WTC11 (cell line): ENCODE measurements at regions not wholly inside any gene's neighbourhood (a gene's known extent, or its start where the extent isn't known, plus 50 kb on each side); places are given as distances from the start of the nearest gene placed in this dataset.
A peak's percentile ranks its signal among the peaks of the same experiment; 100 is the strongest.

Experiments
- ATAC-seq: fragments of 200-7000 bp; cut with Tn5 transposase; 2 replicates; pipeline ENCODE4 v1.10.0; 2021; ENCODE audit warnings: mild to moderate bottlenecking, moderate library complexity
- CTCF ChIA-PET: fragments of 300-600 bp; sonication (Branson Sonifier 250); formaldehyde crosslinking; loops from one replicate; lab custom pipeline; 2021; ENCODE audit warnings: antibody characterized with exemption; lab: Charles Lee
- POLR2A ChIA-PET: fragments of 350-600 bp; sonication (Branson Sonifier 250); formaldehyde crosslinking; loops from one replicate; lab custom pipeline; 2021; ENCODE audit warnings: antibody characterized with exemption; lab: Charles Lee
- DNase-seq: peaks from one replicate; pipeline ENCODE4 v3.0.0; 2021; ENCODE audit warnings: low spot score
- H3K27ac Mint-ChIP-seq: 2 replicates; pipeline ENCODE4 v1.8.0; 2021; ENCODE audit warnings: mixed read lengths
- H3K27me3 Mint-ChIP-seq: 2 replicates; pipeline ENCODE4 v1.8.0; 2021; ENCODE audit warnings: low read depth, mild to moderate bottlenecking, moderate library complexity, mixed read lengths
- H3K36me3 Mint-ChIP-seq: 2 replicates; pipeline ENCODE4 v1.8.0; 2021; ENCODE audit warnings: mixed read lengths
- H3K4me1 Mint-ChIP-seq: 2 replicates; pipeline ENCODE4 v1.8.0; 2022; ENCODE audit warnings: mixed read lengths
- H3K4me3 Mint-ChIP-seq: 2 replicates; pipeline ENCODE4 v1.8.0; 2021; ENCODE audit warnings: mild to moderate bottlenecking, moderate library complexity, mixed read lengths
- H3K9me3 Mint-ChIP-seq: 2 replicates; pipeline ENCODE4 v1.8.0; 2021; ENCODE audit warnings: mixed read lengths
- AR ChIP-seq: fragments of 250-450 bp; sonication (Bioruptor Pico); IDR thresholded peaks from 2 replicates; pipeline ENCODE4 v1.9.0; 2021; ENCODE audit warnings: mild to moderate bottlenecking
- CREB1 ChIP-seq: sonication (generic); formaldehyde crosslinking; IDR thresholded peaks from 2 replicates; pipeline ENCODE4 v1.8.0; 2023; ENCODE audit warnings: mild to moderate bottlenecking, missing genetic modification reagents
- E2F5 ChIP-seq: sonication (generic); formaldehyde crosslinking; IDR thresholded peaks from 2 replicates; pipeline ENCODE4 v1.8.1; 2022; ENCODE audit warnings: mild to moderate bottlenecking, moderate library complexity, missing genetic modification reagents
- JUN ChIP-seq: sonication (generic); formaldehyde crosslinking; IDR thresholded peaks from 2 replicates; pipeline ENCODE4 v1.8.0; 2023; ENCODE audit warnings: mild to moderate bottlenecking, missing genetic modification reagents
- NFATC4 ChIP-seq: fragments of 250-450 bp; sonication (Bioruptor Pico); IDR thresholded peaks from 2 replicates; pipeline ENCODE4 v1.9.0; 2021; ENCODE audit warnings: mild to moderate bottlenecking
- NFYB ChIP-seq: sonication (generic); formaldehyde crosslinking; conservative IDR thresholded peaks from 2 replicates; pipeline ENCODE4 v1.8.0; 2022; ENCODE audit warnings: low read depth, missing genetic modification reagents
- RELA ChIP-seq: sonication (generic); formaldehyde crosslinking; IDR thresholded peaks from 2 replicates; pipeline ENCODE4 v1.8.1; 2022; ENCODE audit warnings: missing genetic modification reagents, mild to moderate bottlenecking, borderline replicate concordance
- RORB ChIP-seq: fragments of 250-450 bp; sonication (Bioruptor Pico); IDR thresholded peaks from 2 replicates; pipeline ENCODE4 v1.9.0; 2021; ENCODE audit warnings: mild to moderate bottlenecking
- ZNF138 ChIP-seq: sonication (generic); formaldehyde crosslinking; conservative IDR thresholded peaks from 2 replicates; pipeline ENCODE4 v1.8.1; 2022; ENCODE audit warnings: mild to moderate bottlenecking, moderate library complexity, missing genetic modification reagents
- ZNF317 ChIP-seq: sonication (generic); formaldehyde crosslinking; IDR thresholded peaks from 2 replicates; pipeline ENCODE4 v1.8.1; 2023; ENCODE audit warnings: low read depth, mild to moderate bottlenecking, moderate library complexity, missing genetic modification reagents, borderline replicate concordance
- ZNF416 ChIP-seq: fragments of 250-450 bp; sonication (Bioruptor Pico); IDR thresholded peaks from 2 replicates; pipeline ENCODE4 v1.9.0; 2021; ENCODE audit warnings: mild to moderate bottlenecking, inconsistent platforms
- ZNF671 ChIP-seq: fragments of 250-450 bp; sonication (Bioruptor Pico); IDR thresholded peaks from 2 replicates; pipeline ENCODE4 v1.8.0; 2021; ENCODE audit warnings: mild to moderate bottlenecking
- TF ChIP-seq, protein P1 (sequence below): sonication (generic); formaldehyde crosslinking; IDR thresholded peaks from 2 replicates; pipeline ENCODE4 v1.8.0; 2022; ENCODE audit warnings: mild to moderate bottlenecking, missing genetic modification reagents
- TF ChIP-seq, protein P2 (sequence below): sonication (generic); formaldehyde crosslinking; IDR thresholded peaks from 2 replicates; pipeline ENCODE4 v1.8.0; 2023; ENCODE audit warnings: missing genetic modification reagents
- TF ChIP-seq, protein P3 (sequence below): sonication (generic); formaldehyde crosslinking; IDR thresholded peaks from 2 replicates; pipeline ENCODE4 v1.8.0; 2023; ENCODE audit warnings: missing genetic modification reagents, mild to moderate bottlenecking, borderline replicate concordance
- TF ChIP-seq, protein P4 (sequence below): sonication (generic); formaldehyde crosslinking; IDR thresholded peaks from 2 replicates; pipeline ENCODE4 v1.8.0; 2022; ENCODE audit warnings: mild to moderate bottlenecking, missing genetic modification reagents

DNA sequence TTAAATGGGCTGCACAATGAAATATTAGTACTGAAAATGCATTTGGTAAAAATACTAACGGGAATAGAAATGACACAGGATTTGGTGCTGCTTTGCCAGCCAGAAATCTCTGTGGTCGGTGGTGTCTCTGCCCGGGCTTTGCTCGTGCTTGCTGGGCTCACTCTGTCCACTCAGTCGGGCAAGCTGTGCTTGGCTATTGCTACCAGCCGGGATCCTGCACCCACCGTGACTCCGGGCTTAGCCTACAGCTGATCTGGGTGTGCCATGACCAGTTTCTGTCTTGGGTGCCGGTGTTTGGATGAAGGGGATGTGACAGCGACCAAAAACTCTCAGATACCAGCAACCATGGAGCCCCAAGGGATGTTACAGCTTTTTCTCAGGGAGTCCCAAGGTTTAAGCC lies 487.7 kb downstream of the TECRL start (continued):
- TF ChIP-seq E2F5 (CRISPR knock-in tag) (no peak), ZNF317 (no peak), CREB1 (CRISPR knock-in tag) (no peak), NFYB (CRISPR knock-in tag) (no peak), RELA (no peak), AR (CRISPR knock-in tag) (no peak), ZNF138 (CRISPR knock-in tag) (no peak), ZNF671 (CRISPR knock-in tag) (no peak), NFATC4 (CRISPR knock-in tag) (no peak)
- TF ChIP-seq, protein P1, sequence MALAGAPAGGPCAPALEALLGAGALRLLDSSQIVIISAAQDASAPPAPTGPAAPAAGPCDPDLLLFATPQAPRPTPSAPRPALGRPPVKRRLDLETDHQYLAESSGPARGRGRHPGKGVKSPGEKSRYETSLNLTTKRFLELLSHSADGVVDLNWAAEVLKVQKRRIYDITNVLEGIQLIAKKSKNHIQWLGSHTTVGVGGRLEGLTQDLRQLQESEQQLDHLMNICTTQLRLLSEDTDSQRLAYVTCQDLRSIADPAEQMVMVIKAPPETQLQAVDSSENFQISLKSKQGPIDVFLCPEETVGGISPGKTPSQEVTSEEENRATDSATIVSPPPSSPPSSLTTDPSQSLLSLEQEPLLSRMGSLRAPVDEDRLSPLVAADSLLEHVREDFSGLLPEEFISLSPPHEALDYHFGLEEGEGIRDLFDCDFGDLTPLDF (CRISPR knock-in tag): no peak
- TF ChIP-seq, protein P2, sequence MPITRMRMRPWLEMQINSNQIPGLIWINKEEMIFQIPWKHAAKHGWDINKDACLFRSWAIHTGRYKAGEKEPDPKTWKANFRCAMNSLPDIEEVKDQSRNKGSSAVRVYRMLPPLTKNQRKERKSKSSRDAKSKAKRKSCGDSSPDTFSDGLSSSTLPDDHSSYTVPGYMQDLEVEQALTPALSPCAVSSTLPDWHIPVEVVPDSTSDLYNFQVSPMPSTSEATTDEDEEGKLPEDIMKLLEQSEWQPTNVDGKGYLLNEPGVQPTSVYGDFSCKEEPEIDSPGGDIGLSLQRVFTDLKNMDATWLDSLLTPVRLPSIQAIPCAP (CRISPR knock-in tag): no peak
- TF ChIP-seq, protein P3, sequence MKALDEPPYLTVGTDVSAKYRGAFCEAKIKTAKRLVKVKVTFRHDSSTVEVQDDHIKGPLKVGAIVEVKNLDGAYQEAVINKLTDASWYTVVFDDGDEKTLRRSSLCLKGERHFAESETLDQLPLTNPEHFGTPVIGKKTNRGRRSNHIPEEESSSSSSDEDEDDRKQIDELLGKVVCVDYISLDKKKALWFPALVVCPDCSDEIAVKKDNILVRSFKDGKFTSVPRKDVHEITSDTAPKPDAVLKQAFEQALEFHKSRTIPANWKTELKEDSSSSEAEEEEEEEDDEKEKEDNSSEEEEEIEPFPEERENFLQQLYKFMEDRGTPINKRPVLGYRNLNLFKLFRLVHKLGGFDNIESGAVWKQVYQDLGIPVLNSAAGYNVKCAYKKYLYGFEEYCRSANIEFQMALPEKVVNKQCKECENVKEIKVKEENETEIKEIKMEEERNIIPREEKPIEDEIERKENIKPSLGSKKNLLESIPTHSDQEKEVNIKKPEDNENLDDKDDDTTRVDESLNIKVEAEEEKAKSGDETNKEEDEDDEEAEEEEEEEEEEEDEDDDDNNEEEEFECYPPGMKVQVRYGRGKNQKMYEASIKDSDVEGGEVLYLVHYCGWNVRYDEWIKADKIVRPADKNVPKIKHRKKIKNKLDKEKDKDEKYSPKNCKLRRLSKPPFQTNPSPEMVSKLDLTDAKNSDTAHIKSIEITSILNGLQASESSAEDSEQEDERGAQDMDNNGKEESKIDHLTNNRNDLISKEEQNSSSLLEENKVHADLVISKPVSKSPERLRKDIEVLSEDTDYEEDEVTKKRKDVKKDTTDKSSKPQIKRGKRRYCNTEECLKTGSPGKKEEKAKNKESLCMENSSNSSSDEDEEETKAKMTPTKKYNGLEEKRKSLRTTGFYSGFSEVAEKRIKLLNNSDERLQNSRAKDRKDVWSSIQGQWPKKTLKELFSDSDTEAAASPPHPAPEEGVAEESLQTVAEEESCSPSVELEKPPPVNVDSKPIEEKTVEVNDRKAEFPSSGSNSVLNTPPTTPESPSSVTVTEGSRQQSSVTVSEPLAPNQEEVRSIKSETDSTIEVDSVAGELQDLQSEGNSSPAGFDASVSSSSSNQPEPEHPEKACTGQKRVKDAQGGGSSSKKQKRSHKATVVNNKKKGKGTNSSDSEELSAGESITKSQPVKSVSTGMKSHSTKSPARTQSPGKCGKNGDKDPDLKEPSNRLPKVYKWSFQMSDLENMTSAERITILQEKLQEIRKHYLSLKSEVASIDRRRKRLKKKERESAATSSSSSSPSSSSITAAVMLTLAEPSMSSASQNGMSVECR (CRISPR knock-in tag): no peak
- TF ChIP-seq, all 79 proteins: peak for 0

- ChIA-PET POLR2A (no interaction called here), CTCF (no interaction called here)
- Mint-ChIP-seq H3K9me3 (no peaks in the 10 kb centered on the region), H3K36me3 (no peaks in the 10 kb centered on the region), H3K27me3 (no peaks in the 10 kb centered on the region), H3K4me3 (no peak overlapping the region), H3K4me1 (peaks cover 4% of the 10 kb centered on the region; the same call in 1 of the 2 replicates), H3K27ac (no peak overlapping the region)
- peak; percentile 53 for ATAC-seq
- TF ChIP-seq RORB (CRISPR knock-in tag): no peak
- no peak for TF ChIP-seq JUN (CRISPR knock-in tag)
- no peak for TF ChIP-seq ZNF416 (CRISPR knock-in tag)
- TF ChIP-seq, protein P4, sequence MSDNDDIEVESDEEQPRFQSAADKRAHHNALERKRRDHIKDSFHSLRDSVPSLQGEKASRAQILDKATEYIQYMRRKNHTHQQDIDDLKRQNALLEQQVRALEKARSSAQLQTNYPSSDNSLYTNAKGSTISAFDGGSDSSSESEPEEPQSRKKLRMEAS (CRISPR knock-in tag): no peak
- DNase-seq: no peak
Measured at GRCh38 chr4:63919636-63920365, 489.4 kb downstream of the TECRL start.
